IPS-18c (cell line): ENCODE measurements at regions not wholly inside any gene's neighbourhood (a gene's known extent, or its start where the extent isn't known, plus 50 kb on each side); places are given as distances from the start of the nearest gene placed in this dataset.

Experiments used
- H3K4me3 ChIP-seq: 2 replicates; pipeline ENCODE4 v1.7.0; 2013; ENCODE audit warnings: low read depth, mild to moderate bottlenecking, low read length, moderate library complexity; ENCODE audit not compliant: insufficient read depth
- H3K9me3 ChIP-seq: one replicate; pipeline ENCODE4 v1.6.1; 2013; ENCODE audit warnings: mild to moderate bottlenecking, low read length, moderate library complexity; ENCODE audit not compliant: control insufficient read depth, insufficient read depth

- H3K4me3 ChIP-seq, result no peak overlapping the region
These were observed 275.0 kb downstream of the DRD1 start for GRCh38 chr5:175168882-175169507.

GRCh38 chr5:175166026-175166425, 278.0 kb downstream of the DRD1 start:
- Histone ChIP-seq H3K9me3 (no peaks in the 10 kb centered on the region), H3K4me3 (no peak overlapping the region)

More at GRCh38 chr5:175168882-175169507, 275.0 kb downstream of the DRD1 start:
- H3K9me3 ChIP-seq, result no peaks in the 10 kb centered on the region

GRCh38 chr5:175163586-175164275, 280.3 kb downstream of the DRD1 start:
- Histone ChIP-seq H3K9me3 (no peaks in the 10 kb centered on the region), H3K4me3 (no peak overlapping the region)

- Histone ChIP-seq H3K4me3 (no peak overlapping the region), H3K9me3 (no peaks in the 10 kb centered on the region)
These were observed 281.9 kb downstream of the DRD1 start for GRCh38 chr5:175162036-175162435.

- Histone ChIP-seq H3K4me3 (no peak overlapping the region), H3K9me3 (no peaks in the 10 kb centered on the region)
These were observed 284.0 kb downstream of the DRD1 start for GRCh38 chr5:175159956-175160355.

GRCh38 chr5:175148636-175149172, 295.3 kb downstream of the DRD1 start:
- no peaks in the 10 kb centered on the region for H3K9me3 ChIP-seq

GRCh38 chr5:175146733-175147132, 297.2 kb downstream of the DRD1 start:
- H3K9me3 ChIP-seq, result no peaks in the 10 kb centered on the region

More at GRCh38 chr5:175148636-175149172, 295.3 kb downstream of the DRD1 start:
- no peak overlapping the region for H3K4me3 ChIP-seq

GRCh38 chr5:175141421-175141820, 302.6 kb downstream of the DRD1 start:
- Histone ChIP-seq H3K9me3 (no peaks in the 10 kb centered on the region), H3K4me3 (no peak overlapping the region)

More at GRCh38 chr5:175146733-175147132, 297.2 kb downstream of the DRD1 start:
- no peak overlapping the region for H3K4me3 ChIP-seq

- Histone ChIP-seq H3K9me3 (no peaks in the 10 kb centered on the region), H3K4me3 (no peak overlapping the region)
These were observed 310.8 kb downstream of the DRD1 start for GRCh38 chr5:175133185-175133584.

- Histone ChIP-seq H3K4me3 (no peak overlapping the region), H3K9me3 (no peaks in the 10 kb centered on the region)
These were observed 312.6 kb downstream of the DRD1 start for GRCh38 chr5:175131432-175131831.

GRCh38 chr5:175129619-175130018, 314.4 kb downstream of the DRD1 start:
- Histone ChIP-seq H3K4me3 (no peak overlapping the region), H3K9me3 (no peaks in the 10 kb centered on the region)

- Histone ChIP-seq H3K4me3 (no peak overlapping the region), H3K9me3 (no peaks in the 10 kb centered on the region)
These were observed 314.9 kb downstream of the DRD1 start for GRCh38 chr5:175129121-175129520.

GRCh38 chr5:175124821-175125220, 319.2 kb downstream of the DRD1 start:
- Histone ChIP-seq H3K9me3 (no peaks in the 10 kb centered on the region), H3K4me3 (no peak overlapping the region)

- no peaks in the 10 kb centered on the region for H3K9me3 ChIP-seq
- no peak overlapping the region for H3K4me3 ChIP-seq
These were observed 319.6 kb downstream of the DRD1 start for GRCh38 chr5:175124251-175124813.

GRCh38 chr5:175123542-175123941, 320.4 kb downstream of the DRD1 start:
- no peaks in the 10 kb centered on the region for H3K9me3 ChIP-seq
- no peak overlapping the region for H3K4me3 ChIP-seq

GRCh38 chr5:175121457-175121856, 322.5 kb downstream of the DRD1 start:
- Histone ChIP-seq H3K9me3 (no peaks in the 10 kb centered on the region), H3K4me3 (no peak overlapping the region)

GRCh38 chr5:175120412-175120811, 323.6 kb downstream of the DRD1 start:
- H3K4me3 ChIP-seq, result no peak overlapping the region

GRCh38 chr5:175118700-175119309, 325.2 kb downstream of the DRD1 start:
- Histone ChIP-seq H3K9me3 (no peaks in the 10 kb centered on the region), H3K4me3 (no peak overlapping the region)

More at GRCh38 chr5:175120412-175120811, 323.6 kb downstream of the DRD1 start:
- no peaks in the 10 kb centered on the region for H3K9me3 ChIP-seq
